GM23338 (cell line): ENCODE measurements at regions not wholly inside any gene's neighbourhood (a gene's known extent, or its start where the extent isn't known, plus 50 kb on each side); places are given as distances from the start of the nearest gene placed in this dataset.

Experiments
- EZH2 ChIP-seq: fragments of 200-600 bp; sonication (generic); IDR thresholded peaks from one replicate; pipeline ENCODE4 v1.8.0; 2017; ENCODE audit warnings: antibody characterized with exemption, mild to moderate bottlenecking, low read depth; ENCODE audit not compliant: unreplicated experiment
- JUNB ChIP-seq: IDR thresholded peaks from one replicate; pipeline ENCODE4 v1.6.1; 2016; ENCODE audit warnings: antibody characterized with exemption; ENCODE audit not compliant: unreplicated experiment
- POLR2AphosphoS5 ChIP-seq: IDR thresholded peaks from 2 replicates; pipeline ENCODE4 v1.6.1; 2016; ENCODE audit warnings: antibody characterized with exemption, low read depth
- ZNF331 ChIP-seq: fragments of 250-450 bp; sonication (Bioruptor Pico); IDR thresholded peaks from 2 replicates; pipeline ENCODE4 v1.5.0; 2020; ENCODE audit warnings: low read depth, mild to moderate bottlenecking, moderate library complexity
- TF ChIP-seq, protein P1 (sequence below), 2 experiments: fragments of 200-600 bp in 1 of 2; sonication (generic) in 1 of 2; conservative IDR thresholded peaks; 2 replicates each; pipeline versions ENCODE4 v1.5.1 to v1.6.1; 2016 to 2017; ENCODE audit warnings: antibody characterized with exemption in 2 of 2, low read depth in 2 of 2, mild to moderate bottlenecking in 2 of 2, moderate library complexity in 1 of 2
- TF ChIP-seq, protein P2 (sequence below): IDR thresholded peaks from one replicate; pipeline ENCODE4 v1.6.1; 2018; ENCODE audit warnings: antibody characterized with exemption; ENCODE audit not compliant: unreplicated experiment
- TF ChIP-seq, protein P3 (sequence below): IDR thresholded peaks from 2 replicates; pipeline ENCODE4 v1.6.1; 2016; ENCODE audit warnings: antibody characterized with exemption

DNA sequence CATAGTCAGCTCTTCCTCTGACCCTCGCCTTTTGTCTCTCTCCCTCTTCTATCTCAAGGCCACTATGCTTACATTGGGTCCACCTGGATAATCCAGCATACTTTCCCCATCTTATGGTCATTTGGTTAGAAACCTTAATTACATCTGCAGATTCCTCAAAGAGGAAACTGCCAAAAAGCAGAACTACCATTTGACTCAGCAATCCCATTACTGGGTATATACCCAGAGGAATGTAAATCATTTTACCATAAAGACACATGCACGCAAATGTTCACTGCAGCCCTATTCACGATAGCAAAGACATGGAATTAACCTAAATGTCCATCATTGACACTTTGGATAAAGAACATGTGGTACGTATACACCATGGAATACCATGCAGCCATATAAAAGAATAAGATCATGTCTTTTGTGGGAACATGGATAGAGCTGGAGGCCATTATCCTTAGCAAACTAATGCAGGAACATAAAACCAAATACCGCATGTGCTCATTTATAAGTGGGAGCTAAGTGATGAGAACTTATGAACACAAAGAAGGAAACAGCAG lies 114.8 kb upstream of the NPY start:
- TF ChIP-seq, protein P1, sequence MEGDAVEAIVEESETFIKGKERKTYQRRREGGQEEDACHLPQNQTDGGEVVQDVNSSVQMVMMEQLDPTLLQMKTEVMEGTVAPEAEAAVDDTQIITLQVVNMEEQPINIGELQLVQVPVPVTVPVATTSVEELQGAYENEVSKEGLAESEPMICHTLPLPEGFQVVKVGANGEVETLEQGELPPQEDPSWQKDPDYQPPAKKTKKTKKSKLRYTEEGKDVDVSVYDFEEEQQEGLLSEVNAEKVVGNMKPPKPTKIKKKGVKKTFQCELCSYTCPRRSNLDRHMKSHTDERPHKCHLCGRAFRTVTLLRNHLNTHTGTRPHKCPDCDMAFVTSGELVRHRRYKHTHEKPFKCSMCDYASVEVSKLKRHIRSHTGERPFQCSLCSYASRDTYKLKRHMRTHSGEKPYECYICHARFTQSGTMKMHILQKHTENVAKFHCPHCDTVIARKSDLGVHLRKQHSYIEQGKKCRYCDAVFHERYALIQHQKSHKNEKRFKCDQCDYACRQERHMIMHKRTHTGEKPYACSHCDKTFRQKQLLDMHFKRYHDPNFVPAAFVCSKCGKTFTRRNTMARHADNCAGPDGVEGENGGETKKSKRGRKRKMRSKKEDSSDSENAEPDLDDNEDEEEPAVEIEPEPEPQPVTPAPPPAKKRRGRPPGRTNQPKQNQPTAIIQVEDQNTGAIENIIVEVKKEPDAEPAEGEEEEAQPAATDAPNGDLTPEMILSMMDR (conservative IDR thresholded peaks at IDR 0.05; ENCODE audit: low read depth in 2 of 2), result no peak
- TF ChIP-seq, protein P2, sequence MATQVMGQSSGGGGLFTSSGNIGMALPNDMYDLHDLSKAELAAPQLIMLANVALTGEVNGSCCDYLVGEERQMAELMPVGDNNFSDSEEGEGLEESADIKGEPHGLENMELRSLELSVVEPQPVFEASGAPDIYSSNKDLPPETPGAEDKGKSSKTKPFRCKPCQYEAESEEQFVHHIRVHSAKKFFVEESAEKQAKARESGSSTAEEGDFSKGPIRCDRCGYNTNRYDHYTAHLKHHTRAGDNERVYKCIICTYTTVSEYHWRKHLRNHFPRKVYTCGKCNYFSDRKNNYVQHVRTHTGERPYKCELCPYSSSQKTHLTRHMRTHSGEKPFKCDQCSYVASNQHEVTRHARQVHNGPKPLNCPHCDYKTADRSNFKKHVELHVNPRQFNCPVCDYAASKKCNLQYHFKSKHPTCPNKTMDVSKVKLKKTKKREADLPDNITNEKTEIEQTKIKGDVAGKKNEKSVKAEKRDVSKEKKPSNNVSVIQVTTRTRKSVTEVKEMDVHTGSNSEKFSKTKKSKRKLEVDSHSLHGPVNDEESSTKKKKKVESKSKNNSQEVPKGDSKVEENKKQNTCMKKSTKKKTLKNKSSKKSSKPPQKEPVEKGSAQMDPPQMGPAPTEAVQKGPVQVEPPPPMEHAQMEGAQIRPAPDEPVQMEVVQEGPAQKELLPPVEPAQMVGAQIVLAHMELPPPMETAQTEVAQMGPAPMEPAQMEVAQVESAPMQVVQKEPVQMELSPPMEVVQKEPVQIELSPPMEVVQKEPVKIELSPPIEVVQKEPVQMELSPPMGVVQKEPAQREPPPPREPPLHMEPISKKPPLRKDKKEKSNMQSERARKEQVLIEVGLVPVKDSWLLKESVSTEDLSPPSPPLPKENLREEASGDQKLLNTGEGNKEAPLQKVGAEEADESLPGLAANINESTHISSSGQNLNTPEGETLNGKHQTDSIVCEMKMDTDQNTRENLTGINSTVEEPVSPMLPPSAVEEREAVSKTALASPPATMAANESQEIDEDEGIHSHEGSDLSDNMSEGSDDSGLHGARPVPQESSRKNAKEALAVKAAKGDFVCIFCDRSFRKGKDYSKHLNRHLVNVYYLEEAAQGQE, result no peak
- TF ChIP-seq EZH2 (no peak), POLR2AphosphoS5 (no peak), JUNB (no peak), ZNF331 (CRISPR knock-in tag) (no peak)
- TF ChIP-seq, protein P3, sequence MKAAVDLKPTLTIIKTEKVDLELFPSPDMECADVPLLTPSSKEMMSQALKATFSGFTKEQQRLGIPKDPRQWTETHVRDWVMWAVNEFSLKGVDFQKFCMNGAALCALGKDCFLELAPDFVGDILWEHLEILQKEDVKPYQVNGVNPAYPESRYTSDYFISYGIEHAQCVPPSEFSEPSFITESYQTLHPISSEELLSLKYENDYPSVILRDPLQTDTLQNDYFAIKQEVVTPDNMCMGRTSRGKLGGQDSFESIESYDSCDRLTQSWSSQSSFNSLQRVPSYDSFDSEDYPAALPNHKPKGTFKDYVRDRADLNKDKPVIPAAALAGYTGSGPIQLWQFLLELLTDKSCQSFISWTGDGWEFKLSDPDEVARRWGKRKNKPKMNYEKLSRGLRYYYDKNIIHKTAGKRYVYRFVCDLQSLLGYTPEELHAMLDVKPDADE, result no peak
